RWPE2 (cell line): ENCODE measurements at regions not wholly inside any gene's neighbourhood (a gene's known extent, or its start where the extent isn't known, plus 50 kb on each side); places are given as distances from the start of the nearest gene placed in this dataset.
"Not testable (repeated sequence)": the region's sequence is repeated elsewhere in the genome, so short reads cannot be mapped to it uniquely, and the experiment has no call there.

ENCODE experiments used
- ATAC-seq: fragments of 200-7000 bp; cut with Tn5 transposase; 3 replicates; pipeline ENCODE4 v1.9.1; 2021; ENCODE audit warnings: low read depth
- DNase-seq: peaks from one replicate; pipeline ENCODE4 v3.0.0-alpha.2; 2020; ENCODE audit warnings: low spot score
- H3K27ac ChIP-seq: fragments of 450-650 bp; 2 replicates; pipeline ENCODE4 v1.5.1; 2017; ENCODE audit warnings: mild to moderate bottlenecking; ENCODE audit not compliant: poor library complexity, severe bottlenecking
- H3K27me3 ChIP-seq: fragments of 250-450 bp; sonication (Bioruptor Pico); 2 replicates; pipeline ENCODE4 v1.5.1; 2021; ENCODE audit warnings: mild to moderate bottlenecking, moderate library complexity; ENCODE audit not compliant: insufficient read depth, poor library complexity, severe bottlenecking
- H3K36me3 ChIP-seq: fragments of 250-450 bp; sonication (Bioruptor Pico); 2 replicates; pipeline ENCODE4 v1.5.1; 2020; ENCODE audit warnings: low read depth, mild to moderate bottlenecking, moderate library complexity
- H3K4me1 ChIP-seq: fragments of 250-450 bp; sonication (Bioruptor Pico); 2 replicates; pipeline ENCODE4 v1.5.1; 2021; ENCODE audit warnings: mild to moderate bottlenecking, moderate library complexity; ENCODE audit not compliant: insufficient read depth, poor library complexity, severe bottlenecking
- H3K4me3 ChIP-seq: fragments of 250-450 bp; sonication (Bioruptor Pico); 2 replicates; pipeline ENCODE4 v1.5.1; 2021; ENCODE audit warnings: mild to moderate bottlenecking, moderate library complexity; ENCODE audit not compliant: severe bottlenecking
- H3K9me3 ChIP-seq: fragments of 250-450 bp; sonication (Bioruptor Pico); 2 replicates; pipeline ENCODE4 v1.5.1; 2021; ENCODE audit warnings: mild to moderate bottlenecking, moderate library complexity; ENCODE audit not compliant: severe bottlenecking
- CTCF ChIP-seq: fragments of 450-650 bp; IDR thresholded peaks from one replicate; pipeline ENCODE4 v1.5.1; 2017; ENCODE audit warnings: mild to moderate bottlenecking, moderate library complexity; ENCODE audit not compliant: poor library complexity, severe bottlenecking

DNA sequence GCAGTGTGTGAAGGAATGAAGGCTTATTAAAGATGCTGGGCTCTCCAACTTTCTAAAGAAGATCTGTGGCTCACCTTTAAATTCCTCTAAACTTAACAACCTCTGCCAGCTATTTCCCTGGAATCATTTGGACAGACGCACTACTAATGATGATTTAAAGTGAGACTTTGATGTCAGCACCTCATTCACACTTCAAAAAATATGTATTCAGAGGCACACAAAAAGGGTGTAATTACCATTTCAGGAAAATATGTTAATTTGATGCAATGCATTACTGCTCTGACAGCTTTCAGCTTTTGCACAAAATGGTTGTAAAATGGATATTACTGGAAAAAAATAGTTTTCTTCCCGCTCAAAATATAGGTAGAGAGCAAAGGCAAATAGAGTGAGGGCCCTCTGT lies 423.9 kb upstream of the ASIC2 start:
- Histone ChIP-seq H3K4me3 (no peak overlapping the region), H3K9me3 (no peaks in the 10 kb centered on the region), H3K27me3 (no peaks in the 10 kb centered on the region), H3K36me3 (no peaks in the 10 kb centered on the region), H3K4me1 (no peaks in the 10 kb centered on the region), H3K27ac (no peak overlapping the region)
- TF ChIP-seq CTCF, result no peak
- DNase-seq (no peak), ATAC-seq (no peak)

GRCh38 chr17:33723736-33724135 lies 430.6 kb upstream of the ASIC2 start:
- H3K4me3 ChIP-seq, H3K9me3 ChIP-seq, H3K36me3 ChIP-seq, H3K27ac ChIP-seq, ATAC-seq, H3K4me1 ChIP-seq, DNase-seq: not testable (repeated sequence)
- H3K27me3 ChIP-seq, result peaks cover 10% of the 10 kb centered on the region

- DNase-seq (no peak), ATAC-seq (peak; percentile 31; the same call in 1 of the 3 replicates)
- peak; percentile 62 for TF ChIP-seq CTCF
- Histone ChIP-seq H3K27ac (no peak overlapping the region), H3K9me3 (no peaks in the 10 kb centered on the region), H3K4me1 (no peaks in the 10 kb centered on the region), H3K27me3 (peaks cover 10% of the 10 kb centered on the region), H3K4me3 (no peak overlapping the region), H3K36me3 (no peaks in the 10 kb centered on the region)
Measured at GRCh38 chr17:33725675-33726271, 432.7 kb upstream of the ASIC2 start.

DNA sequence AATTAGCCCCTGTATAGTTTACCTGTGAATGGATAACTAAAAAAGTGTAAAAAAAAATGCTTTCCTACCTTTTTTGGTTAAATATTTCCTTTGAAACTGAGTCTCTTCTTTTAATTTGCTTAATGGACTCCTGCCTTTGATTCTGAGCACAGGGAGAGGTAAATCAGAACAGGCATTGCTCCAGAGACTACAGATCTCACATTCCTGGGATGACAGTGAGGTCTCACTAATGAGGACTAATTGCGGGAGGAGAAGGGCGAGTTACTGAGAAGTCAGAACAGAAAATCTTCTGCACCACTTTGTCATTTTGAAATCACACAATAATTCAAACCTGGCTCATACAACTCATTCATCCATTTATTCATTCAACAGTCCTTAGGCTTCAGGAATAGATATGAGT lies 437.0 kb upstream of the ASIC2 start:
- no peak overlapping the region for H3K27ac ChIP-seq
- DNase-seq (no peak), ATAC-seq (no peak)
- H3K4me3 ChIP-seq, result no peak overlapping the region
- H3K36me3 ChIP-seq, result no peaks in the 10 kb centered on the region
- no peaks in the 10 kb centered on the region for H3K9me3 ChIP-seq
- TF ChIP-seq CTCF, result no peak
- peaks cover 5% of the 10 kb centered on the region for H3K27me3 ChIP-seq
- no peaks in the 10 kb centered on the region for H3K4me1 ChIP-seq

- Histone ChIP-seq H3K4me1 (no peaks in the 10 kb centered on the region), H3K27ac (no peak overlapping the region), H3K4me3 (no peak overlapping the region), H3K27me3 (no peaks in the 10 kb centered on the region), H3K9me3 (no peaks in the 10 kb centered on the region), H3K36me3 (no peaks in the 10 kb centered on the region)
- ATAC-seq (no peak), DNase-seq (no peak)
- TF ChIP-seq CTCF, result no peak
Measured at GRCh38 chr17:33732116-33732515, 439.0 kb upstream of the ASIC2 start.
